ENCODE measurements at regions not wholly inside any gene's neighbourhood (a gene's known extent, or its start where the extent isn't known, plus 50 kb on each side); places are given as distances from the start of the nearest gene placed in this dataset.
"Not testable (repeated sequence)": the region's sequence is repeated elsewhere in the genome, so short reads cannot be mapped to it uniquely, and the experiment has no call there.

DNA sequence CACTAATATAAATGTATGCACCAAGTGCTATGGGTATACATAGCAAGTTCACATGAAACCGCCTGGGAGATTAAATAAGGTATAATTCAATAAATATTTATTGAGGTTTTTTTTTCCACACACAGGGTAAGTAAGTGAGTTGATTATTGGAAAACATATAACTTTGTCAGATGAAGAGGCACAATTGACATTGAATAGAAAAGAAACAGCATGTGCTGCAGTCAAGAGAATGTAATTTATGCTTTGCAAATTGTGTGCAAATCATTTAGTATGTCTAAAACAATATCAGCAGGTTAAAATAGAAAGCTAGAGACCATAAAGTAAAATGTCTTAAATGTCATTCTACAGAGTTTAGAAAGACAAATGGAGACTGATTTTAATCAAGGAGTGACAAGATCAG is 560.0 kb downstream of the AMY1C start:
- DNase-seq (ENCODE audit: low read depth): no peak
- no peak overlapping the region for H3K4me3 ChIP-seq (ENCODE audit: low read depth, low read length)
- TF ChIP-seq, protein P1, sequence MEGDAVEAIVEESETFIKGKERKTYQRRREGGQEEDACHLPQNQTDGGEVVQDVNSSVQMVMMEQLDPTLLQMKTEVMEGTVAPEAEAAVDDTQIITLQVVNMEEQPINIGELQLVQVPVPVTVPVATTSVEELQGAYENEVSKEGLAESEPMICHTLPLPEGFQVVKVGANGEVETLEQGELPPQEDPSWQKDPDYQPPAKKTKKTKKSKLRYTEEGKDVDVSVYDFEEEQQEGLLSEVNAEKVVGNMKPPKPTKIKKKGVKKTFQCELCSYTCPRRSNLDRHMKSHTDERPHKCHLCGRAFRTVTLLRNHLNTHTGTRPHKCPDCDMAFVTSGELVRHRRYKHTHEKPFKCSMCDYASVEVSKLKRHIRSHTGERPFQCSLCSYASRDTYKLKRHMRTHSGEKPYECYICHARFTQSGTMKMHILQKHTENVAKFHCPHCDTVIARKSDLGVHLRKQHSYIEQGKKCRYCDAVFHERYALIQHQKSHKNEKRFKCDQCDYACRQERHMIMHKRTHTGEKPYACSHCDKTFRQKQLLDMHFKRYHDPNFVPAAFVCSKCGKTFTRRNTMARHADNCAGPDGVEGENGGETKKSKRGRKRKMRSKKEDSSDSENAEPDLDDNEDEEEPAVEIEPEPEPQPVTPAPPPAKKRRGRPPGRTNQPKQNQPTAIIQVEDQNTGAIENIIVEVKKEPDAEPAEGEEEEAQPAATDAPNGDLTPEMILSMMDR (IDR thresholded peaks at IDR 0.05; ENCODE audit: low read depth, low read length): no peak
- TF ChIP-seq, protein P2, sequence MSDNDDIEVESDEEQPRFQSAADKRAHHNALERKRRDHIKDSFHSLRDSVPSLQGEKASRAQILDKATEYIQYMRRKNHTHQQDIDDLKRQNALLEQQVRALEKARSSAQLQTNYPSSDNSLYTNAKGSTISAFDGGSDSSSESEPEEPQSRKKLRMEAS (IDR thresholded peaks at IDR 0.05; ENCODE audit: low read depth, low read length): no peak
- no peak for TF ChIP-seq MYC (IDR thresholded peaks at IDR 0.05; ENCODE audit: low read depth, low read length)
- no peak for TF ChIP-seq POLR2A (IDR thresholded peaks at IDR 0.05; ENCODE audit: extremely low read depth, insufficient read length)

DNA sequence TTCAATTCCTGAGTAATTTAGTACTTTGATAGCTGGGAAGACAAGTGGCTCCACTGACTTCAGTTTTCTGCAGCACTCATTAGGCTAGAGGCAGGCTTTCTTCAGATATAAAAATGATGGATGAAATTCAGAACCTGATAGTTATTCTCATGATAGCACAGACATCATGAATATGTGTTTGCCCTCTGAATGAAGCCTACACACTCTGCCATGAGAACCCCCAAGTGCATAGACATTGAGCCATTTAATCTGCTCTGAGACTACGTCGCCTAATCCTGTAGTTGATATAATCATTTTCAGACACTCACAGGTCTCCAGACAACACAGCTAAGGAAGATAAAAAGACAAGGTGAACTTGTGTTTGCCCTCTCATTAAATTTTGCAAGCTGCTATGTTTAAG is 566.1 kb downstream of the AMY1C start:
- TF ChIP-seq MYC (IDR thresholded peaks at IDR 0.05; ENCODE audit: low read depth, low read length) (no peak), POLR2A (IDR thresholded peaks at IDR 0.05; ENCODE audit: extremely low read depth, insufficient read length) (no peak)
- TF ChIP-seq, protein P1 (IDR thresholded peaks at IDR 0.05; ENCODE audit: low read depth, low read length): no peak
- TF ChIP-seq, protein P2 (IDR thresholded peaks at IDR 0.05; ENCODE audit: low read depth, low read length): no peak
- no peak overlapping the region for H3K4me3 ChIP-seq (ENCODE audit: low read depth, low read length)
- DNase-seq (ENCODE audit: low read depth): no peak

DNA sequence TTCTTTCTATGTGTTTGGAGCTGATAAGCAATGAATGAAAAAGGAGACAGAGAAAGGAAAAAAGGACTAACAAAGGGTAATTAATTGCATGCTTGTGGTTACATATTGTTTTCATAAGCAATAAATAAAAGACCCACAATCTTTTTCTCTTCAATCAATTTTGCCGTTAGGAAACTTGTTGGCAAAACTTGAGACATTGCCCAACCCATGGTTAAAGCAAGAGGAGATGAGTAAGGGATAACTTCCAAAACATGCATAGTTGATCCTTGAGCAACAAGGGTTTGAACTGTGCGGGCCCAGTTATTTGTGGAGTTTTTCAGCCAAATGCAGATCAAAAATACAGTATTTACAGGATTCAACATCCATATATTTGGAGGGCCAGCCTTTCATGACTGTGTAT is 572.4 kb downstream of the AMY1C start:
- no peak for DNase-seq (ENCODE audit: low read depth)
- no peak overlapping the region for H3K4me3 ChIP-seq (ENCODE audit: low read depth, low read length)
- TF ChIP-seq POLR2A (IDR thresholded peaks at IDR 0.05; ENCODE audit: extremely low read depth, insufficient read length): no peak
- TF ChIP-seq, protein P2 (IDR thresholded peaks at IDR 0.05; ENCODE audit: low read depth, low read length): no peak
- TF ChIP-seq, protein P1 (IDR thresholded peaks at IDR 0.05; ENCODE audit: low read depth, low read length): no peak
- TF ChIP-seq MYC (IDR thresholded peaks at IDR 0.05; ENCODE audit: low read depth, low read length): no peak

DNA sequence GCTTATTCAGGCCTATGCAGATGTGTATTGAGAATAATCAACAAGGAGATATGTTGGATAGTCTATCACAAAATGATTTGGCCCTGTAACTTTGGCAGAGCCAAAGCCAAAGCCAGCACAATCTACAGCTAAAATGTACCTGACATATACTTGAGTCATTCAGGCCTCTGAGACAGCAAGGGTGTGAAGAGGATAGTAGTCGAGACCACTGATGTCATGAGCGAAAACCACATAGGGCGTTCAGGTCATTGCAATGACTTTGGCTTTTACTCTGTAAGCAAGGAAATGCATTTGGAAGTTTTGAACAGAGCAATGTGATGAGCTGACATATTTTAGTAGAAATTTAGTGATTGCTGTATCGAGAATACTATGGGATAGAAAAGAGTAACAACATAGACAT is 579.6 kb downstream of the AMY1C start:
- no peak overlapping the region for H3K4me3 ChIP-seq (ENCODE audit: low read depth, low read length)
- DNase-seq (ENCODE audit: low read depth): no peak
- TF ChIP-seq MYC (IDR thresholded peaks at IDR 0.05; ENCODE audit: low read depth, low read length) (no peak), POLR2A (IDR thresholded peaks at IDR 0.05; ENCODE audit: extremely low read depth, insufficient read length) (no peak)
- TF ChIP-seq, protein P1 (IDR thresholded peaks at IDR 0.05; ENCODE audit: low read depth, low read length): no peak
- TF ChIP-seq, protein P2 (IDR thresholded peaks at IDR 0.05; ENCODE audit: low read depth, low read length): no peak

DNA sequence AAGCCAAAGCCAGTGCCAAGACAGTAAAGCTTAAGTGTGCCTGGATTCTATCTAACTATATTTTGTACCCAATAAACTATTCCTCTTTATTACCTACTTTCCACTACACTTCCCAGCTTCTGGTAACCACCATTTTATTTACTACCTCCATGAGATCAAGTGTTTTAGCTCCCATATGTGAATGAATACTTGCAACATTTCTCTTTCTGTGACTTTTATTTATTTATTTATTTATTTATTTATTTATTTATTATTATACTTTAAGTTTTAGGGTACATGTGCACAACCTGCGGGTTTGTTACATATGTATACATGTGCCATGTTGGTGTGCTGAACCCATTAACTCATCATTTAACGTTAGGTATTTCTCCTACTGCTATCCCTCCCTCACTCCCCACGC is 582.1 kb downstream of the AMY1C start:
- H3K4me3 ChIP-seq (ENCODE audit: low read depth, low read length): no peak overlapping the region
- no peak for DNase-seq (ENCODE audit: low read depth)
- TF ChIP-seq MYC (IDR thresholded peaks at IDR 0.05; ENCODE audit: low read depth, low read length): no peak
- TF ChIP-seq, protein P2 (IDR thresholded peaks at IDR 0.05; ENCODE audit: low read depth, low read length): no peak
- TF ChIP-seq, protein P1 (IDR thresholded peaks at IDR 0.05; ENCODE audit: low read depth, low read length): no peak
- TF ChIP-seq POLR2A (IDR thresholded peaks at IDR 0.05; ENCODE audit: extremely low read depth, insufficient read length): no peak

DNA sequence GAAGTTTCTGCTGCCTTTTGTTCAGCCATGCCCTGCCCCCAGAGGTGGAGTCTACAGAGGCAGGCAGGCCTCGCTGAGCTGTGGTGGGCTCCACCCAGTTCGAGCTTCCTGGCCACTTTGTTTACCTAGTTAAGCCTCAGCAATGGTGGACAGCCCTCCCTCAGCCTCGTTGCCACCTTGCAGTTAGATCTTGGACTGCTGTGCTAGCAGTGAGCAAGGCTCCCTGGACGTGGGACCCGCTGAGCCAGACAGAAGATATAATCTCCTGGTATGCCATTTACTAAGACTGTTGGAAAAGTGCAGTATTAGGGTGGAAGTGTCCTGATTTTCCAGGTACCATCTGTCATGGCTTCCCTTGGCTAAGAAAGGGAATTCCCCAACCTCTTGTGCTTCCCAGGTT is 588.2 kb downstream of the AMY1C start:
- H3K4me3 ChIP-seq (ENCODE audit: low read depth, low read length); DNase-seq (ENCODE audit: low read depth): not testable (repeated sequence)
